NCI-H345 (cell line): ENCODE measurements at regions not wholly inside any gene's neighbourhood (a gene's known extent, or its start where the extent isn't known, plus 50 kb on each side); places are given as distances from the start of the nearest gene placed in this dataset.
A peak's percentile ranks its signal among the peaks of the same experiment; 100 is the strongest.

Source experiments
- DNase-seq: peaks from one replicate; lab custom pipeline; 2025; lab: John Stamatoyannopoulos, UW

DNA sequence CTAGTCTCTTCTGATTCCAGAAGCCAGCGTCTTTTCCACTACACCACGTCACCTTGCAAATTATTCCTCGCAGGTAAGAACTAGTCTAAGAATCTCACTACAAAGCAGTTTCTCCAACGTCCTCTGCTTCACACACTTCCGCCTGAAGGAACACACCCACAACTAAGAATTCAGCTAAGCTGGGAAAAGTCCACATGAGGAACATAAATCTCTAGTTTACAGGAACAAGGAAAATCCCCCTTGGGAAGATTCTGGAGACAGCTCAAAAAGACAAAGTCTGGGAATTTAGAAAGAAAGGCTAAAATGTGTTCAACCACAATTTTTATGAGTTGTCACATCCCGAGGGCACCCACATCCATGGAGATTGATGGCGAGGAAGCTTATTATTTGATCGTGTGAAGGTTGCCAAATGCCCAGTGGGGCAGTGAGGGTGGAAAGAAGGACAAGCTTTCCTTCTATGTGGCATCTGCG, 780.2 kb upstream of the TBX3 start:
- DNase-seq: no peak

- no peak for DNase-seq
These were observed 777.4 kb upstream of the TBX3 start for GRCh38 chr12:115461401-115461800.

- DNase-seq: no peak
These were observed 773.8 kb upstream of the TBX3 start for GRCh38 chr12:115457798-115458197.

DNA sequence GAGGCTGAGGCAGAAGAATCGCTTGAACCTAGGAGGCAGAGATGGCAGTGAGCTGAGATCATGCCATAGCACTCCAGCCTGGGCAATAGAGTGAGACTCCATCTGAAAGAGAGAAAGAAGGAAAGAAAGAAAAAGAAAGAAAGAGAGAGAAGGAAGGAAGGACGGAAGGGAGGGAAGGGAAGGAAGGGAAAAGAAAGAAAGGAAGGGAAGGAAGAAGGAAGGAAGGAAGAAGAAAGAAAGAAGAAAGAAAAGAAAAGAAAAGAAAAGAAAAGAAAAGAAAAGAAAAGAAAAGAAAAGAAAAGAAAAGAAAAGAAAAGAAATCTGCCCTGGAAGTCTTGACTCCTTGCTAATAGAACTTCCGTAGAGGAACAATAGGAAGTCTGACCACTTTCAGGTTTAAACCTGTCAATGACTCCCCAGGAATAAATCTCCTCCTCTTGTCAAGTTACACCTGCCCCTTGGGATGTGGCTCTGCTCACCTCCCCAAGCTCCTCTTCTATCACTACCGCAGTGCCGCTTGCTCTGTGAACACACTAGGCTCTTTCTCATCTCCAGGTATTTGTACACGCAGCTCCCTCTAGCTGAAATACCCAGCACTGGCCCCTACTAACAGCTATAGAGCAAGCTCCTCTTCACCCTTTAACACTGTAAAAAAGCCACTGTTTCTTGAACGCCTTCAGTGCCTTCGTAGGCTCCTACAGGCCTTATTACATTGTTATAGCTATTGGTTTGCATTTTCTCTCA, 773.1 kb upstream of the TBX3 start:
- peak; percentile 22 for DNase-seq

DNA sequence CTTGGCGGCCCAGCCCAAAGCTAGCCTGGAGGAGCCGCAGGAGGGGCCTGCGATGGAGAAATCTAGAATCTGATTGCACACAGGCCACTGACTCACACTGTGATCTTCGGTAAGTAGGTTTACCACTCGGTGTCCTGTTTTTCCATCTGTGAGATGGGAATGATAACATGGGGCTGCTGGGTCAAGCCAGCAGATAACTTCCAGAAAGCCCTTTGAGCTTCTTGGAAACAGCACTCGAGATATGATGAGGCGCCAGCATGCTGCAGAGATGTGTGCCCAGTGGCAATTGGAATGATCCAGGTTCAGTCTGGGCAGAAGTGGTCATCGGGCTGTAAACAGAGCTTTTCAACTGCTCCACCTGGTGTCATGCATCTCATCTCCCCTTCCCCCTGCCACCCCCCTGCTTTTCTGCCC, 771.3 kb upstream of the TBX3 start:
- no peak for DNase-seq

GRCh38 chr12:115452751-115453281, 768.8 kb upstream of the TBX3 start:
- DNase-seq: no peak

DNA sequence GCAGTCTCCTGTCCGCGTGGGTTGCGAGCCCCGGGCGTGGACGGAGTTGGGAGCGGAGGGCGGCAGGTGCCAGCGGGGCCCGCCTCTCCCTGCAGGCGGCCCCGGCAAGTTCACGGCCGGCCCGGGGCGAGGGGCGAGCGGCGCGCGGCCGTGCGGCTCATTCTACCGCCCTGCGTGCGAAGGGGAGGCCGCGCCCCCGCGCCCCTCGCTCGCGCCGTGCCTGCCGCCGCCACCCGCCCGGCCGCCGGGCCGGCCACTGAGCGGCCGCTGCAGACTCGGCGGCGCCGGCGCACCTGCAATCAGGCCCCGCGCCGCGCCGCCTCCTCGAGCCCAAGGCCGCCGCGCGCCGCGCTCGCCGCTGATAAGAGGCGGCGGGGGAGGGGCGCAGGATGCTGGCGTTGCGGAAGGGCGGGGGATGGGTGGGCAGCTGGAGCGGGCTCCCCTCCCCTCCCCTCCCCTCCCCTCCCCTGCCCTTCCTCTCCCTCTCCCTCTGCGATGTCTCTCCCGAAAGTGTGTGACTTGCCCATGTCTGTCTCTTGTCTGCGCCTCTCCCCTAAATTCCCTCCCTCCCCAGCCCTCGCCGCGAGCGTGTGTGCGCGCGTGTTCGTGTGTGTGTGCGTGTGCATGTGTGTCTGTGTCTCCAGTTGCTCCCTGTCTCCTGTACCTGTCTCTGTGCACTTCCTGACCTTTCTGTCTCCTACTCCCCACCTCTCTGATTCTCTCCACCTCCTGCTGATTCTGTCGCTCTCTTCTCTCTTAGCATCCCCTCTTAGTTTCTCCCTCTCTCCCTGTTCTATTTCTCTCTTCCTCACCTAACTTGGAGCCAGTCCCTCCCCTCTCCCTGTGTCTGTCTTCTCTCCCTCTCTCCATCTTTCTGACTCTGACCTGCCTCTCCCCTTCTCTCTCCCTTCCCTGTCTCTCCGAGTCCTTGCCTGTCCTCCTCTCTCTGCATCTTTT, 768.1 kb upstream of the TBX3 start:
- peak; percentile 67 for DNase-seq

DNA sequence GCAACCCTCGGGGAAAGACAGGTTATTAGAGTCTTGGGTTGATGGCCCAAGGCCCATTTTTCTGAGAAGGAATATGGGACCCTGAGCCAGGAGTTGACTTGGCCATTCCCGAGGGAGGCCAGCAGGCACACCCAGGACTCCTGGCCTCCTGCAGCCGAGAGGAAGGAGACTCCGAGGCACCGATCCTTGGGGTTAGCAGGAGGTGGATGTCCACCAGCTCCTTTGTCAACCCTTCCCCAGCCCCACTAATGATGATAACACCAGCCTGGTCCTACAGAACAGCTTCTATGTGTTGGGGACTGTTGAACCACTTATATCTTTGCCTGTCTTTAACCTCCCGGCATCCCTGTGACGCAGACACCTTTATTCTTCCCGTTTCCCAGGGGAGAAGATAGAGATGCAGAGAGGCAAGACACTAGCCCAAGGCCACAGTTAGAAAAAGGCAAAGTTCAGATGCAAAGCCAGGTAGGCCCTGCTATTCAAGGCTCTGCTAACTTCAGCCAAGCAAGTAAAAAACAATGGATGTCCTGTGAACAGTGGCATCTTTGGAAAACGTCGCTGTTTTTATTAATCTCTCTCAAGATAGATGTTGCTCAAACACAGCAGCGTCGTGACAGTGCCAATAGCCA, 767.3 kb upstream of the TBX3 start:
- DNase-seq: no peak

DNA sequence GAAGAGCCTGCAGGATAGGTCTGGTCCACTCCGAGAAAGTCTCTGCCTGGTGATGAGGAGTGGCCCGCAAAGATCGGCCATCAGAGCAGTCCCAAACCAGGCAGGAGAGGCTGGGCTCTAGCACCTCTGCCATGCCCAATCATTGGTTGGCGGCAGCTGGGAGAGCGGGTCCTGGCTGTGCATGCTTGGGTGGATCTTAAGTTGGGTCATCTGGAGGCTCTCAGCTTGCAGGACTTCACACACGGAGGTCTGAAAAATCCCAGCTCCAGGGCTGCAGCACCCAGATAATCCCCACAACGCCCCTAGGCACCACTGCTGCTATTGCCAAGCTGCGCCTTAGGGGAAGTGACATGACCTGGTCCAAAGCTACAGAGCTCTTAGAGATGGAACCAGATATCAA, 766.7 kb upstream of the TBX3 start:
- no peak for DNase-seq

GRCh38 chr12:115450017-115450416, 766.0 kb upstream of the TBX3 start:
- no peak for DNase-seq

DNA sequence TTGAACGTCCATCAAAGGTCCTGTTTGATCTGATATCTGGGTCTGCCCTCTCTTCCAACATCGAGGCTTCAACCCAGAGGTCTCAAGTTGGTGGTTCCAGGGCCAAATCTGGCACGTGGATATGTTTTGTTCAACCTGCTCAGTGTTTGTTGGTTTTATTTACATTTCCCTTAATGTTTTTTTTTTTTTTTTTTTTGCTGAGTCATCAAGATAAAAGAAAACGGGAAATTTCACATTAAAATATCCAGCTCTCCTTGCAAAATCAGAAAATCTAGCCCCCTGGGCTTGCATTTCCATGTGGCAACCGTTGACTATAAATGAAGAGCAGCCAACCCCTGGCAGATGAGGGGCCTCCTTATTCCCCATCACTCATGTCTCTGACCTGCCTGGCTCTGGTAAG, 765.6 kb upstream of the TBX3 start:
- no peak for DNase-seq

DNA sequence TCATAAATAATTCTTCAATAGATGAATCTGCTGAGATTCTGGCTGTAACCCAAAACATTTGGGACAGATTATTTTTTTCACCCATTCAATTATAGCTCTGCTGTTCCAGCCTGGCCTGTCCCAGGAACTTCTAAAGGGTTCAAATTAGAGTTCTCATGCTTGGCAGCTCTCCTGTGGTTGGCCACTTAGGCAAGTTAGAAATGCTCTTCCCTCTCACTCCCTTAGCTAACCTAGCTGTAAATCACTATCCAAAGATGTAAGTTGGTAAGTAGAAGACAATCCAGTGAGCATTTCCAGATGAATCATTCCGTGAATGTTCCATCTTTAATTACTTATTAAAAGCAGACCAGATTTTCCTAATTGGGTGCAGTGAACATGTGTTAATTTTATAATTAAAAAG, 760.4 kb upstream of the TBX3 start:
- no peak for DNase-seq

DNA sequence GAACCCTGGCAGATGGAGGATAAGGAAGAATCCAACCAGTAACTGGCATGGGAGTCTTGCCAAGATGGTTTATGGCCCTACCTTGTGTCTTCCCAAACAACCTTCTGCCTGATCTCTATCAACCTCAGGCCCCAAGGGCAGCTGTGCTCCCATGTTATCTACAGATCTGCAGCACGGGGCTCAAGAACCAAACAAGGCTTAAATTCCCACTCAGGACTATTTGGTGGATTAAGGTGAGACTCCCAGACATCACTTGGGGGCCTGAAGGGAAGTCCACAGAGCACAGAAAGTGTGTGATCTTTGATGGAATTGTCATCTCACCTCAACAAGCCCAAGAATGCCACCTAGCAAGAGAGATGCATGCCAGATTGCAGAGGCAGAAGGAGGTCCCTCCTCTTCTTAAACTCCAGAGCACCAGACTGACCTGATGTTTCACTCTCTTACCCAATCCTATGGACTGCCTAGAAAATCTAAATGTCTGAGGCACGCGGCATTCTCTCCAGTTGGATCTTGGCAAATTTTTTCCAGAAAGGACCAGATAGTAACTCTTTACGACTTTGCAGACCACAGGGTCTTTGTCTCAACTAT, 759.5 kb upstream of the TBX3 start:
- no peak for DNase-seq

DNA sequence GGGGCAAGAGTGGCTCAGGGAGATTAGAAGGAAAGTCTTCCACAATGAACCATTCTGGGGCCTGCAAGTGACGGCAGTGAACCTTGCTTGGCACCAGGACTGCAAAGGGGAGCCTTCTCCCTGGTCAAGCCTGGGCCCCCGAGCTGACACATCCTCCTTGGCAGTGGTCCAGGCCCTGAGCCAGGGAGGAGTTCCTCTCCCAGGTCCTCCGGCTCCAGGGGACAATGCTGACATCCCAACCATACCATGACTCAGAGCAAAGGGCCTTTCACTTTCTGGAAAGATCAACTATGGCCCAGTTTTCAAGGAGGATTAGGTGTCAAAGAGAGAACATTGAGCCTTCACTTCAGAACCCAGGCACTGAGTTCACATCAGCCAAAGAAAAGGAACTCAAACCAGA, 756.5 kb upstream of the TBX3 start:
- DNase-seq: no peak

DNA sequence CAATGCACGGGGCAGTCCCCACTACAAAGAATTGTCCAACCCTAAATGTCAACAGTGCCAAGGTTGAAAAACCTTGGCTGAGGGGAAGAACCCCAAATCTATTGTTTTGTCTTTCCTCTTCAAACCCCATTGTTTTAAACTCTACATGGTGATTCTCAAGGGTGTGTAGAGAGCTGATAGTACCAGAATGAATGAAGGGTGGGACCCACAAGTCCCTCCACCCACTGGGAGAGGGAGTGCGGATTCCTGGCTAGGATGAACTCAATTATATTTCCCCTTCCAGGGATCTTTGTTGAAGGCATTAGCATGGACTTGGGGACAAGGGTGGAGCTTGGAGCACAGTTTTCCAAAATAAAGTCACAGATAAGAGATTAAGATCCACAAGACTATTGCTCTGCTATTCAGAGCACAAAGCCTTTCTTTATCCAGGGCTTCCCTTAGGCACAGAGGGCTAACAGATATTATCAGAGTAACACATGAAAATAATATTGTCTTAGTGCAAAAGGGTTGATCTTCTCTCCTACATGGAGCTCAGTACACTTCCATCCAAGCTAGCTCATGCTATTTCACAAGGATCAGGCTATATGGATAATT, 755.1 kb upstream of the TBX3 start:
- no peak for DNase-seq

DNA sequence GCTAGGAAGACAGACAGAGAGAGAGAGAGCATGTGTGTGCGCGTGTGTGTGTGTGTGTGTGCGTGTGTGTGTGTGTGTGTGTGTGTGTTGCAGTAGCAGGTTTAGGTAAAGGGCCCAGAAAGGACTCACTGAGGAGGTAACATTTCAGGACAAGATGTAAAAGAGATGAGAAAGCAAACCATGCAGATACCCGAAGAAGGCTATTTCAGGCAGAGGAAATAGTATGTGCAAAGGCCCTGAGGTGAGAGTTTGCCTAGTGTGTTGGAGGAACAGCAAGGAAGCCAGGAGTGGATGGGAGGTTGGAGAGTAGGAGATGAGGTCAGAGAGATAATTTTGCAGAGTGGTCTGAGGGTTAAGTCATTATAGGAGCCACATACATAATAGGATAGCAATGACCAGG, 754.3 kb upstream of the TBX3 start:
- DNase-seq: no peak

GRCh38 chr12:115437061-115437567, 753.1 kb upstream of the TBX3 start:
- DNase-seq: peak; percentile 57

DNA sequence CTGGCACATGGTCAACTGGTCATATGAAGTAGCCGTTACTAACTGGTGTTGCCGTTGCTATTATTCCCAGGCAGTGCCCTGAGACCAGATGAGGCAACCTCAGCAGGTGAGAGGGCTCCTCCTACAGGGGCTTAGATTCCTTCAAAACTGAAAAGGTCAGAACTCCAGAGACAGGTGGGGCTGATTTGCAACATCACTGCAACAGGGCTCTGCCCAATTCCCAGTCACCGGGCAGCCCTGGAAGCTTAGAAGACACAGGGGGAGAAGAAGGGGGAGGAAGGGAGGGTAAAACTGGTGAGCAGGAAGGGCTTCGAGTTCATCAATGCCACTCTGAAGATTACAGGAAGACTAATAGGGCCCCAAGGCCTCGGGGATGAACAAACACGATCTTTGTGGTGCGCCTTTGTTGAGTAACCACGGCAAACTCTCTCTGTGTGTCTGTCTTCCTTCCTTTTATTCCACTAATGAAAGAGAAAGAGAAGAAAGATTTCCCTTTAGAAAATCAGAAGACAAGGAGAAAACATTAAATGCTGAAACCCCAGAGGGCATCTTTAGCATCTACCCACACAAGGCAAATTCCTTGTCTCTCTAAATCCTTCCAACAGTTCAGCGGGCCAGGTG, 749.1 kb upstream of the TBX3 start:
- no peak for DNase-seq

GRCh38 chr12:115430636-115431035, 746.7 kb upstream of the TBX3 start:
- DNase-seq: no peak

- DNase-seq: no peak
These were observed 742.8 kb upstream of the TBX3 start for GRCh38 chr12:115426732-115427131.

DNA sequence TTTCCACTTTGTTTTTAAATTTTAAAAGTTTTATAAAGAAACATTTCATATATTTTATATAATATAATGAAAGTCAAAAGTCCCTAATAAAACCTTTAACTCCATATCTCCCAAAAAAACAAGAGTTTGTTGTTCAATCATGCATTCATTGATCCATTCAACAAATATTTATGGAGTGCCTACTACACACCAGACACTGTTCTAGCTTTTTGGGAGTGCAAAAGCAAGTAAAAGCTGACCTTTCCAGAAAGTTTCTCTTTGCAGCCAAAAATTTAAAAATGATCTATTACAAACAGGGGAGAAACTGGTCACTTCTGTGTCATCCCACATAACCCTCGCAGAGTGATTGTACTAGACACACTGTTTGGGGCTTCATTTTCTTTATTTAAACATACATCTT, 740.0 kb upstream of the TBX3 start:
- no peak for DNase-seq
